A172 (cell line): ENCODE measurements at regions not wholly inside any gene's neighbourhood (a gene's known extent, or its start where the extent isn't known, plus 50 kb on each side); places are given as distances from the start of the nearest gene placed in this dataset.
A peak's percentile ranks its signal among the peaks of the same experiment; 100 is the strongest.

Experiments
- DNase-seq: peaks from one replicate; pipeline ENCODE4 v3.0.0-alpha.2; 2015; ENCODE audit warnings: low spot score

DNA sequence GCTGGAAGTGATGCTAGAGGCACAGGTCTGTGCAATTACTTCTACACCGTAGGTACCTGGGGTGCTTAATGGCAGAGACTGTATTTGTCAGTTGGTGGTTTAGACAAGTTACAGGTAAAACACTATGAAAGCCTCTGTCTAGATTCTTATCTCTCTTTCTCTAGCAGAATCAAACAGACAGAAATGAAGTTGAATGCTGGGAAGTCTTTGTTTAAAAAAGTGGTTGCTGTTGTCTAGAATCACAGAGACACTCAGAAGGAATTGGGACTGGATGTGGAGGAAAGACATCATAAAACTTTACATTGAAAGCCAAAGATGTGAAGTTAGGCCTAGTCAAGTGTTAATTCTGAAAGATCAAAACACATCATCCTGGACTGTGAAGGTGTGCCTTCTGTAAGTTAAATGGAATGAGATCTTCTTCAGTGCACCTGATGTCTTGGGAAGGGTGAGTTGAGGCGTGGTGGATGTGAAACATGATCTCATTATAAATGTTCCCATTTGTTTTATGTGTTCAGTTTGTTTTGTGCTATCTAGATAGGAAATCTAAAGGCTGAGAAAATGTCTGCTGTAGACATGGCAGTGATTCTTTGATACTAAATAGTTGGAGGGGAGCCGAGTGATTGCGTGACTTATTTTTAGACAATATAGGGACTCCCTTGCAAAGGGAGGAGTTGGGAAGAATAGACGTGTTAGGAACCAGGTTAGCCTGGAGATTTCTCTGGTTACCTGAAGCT is 290.2 kb downstream of the SOX4 start:
- DNase-seq: no peak

DNA sequence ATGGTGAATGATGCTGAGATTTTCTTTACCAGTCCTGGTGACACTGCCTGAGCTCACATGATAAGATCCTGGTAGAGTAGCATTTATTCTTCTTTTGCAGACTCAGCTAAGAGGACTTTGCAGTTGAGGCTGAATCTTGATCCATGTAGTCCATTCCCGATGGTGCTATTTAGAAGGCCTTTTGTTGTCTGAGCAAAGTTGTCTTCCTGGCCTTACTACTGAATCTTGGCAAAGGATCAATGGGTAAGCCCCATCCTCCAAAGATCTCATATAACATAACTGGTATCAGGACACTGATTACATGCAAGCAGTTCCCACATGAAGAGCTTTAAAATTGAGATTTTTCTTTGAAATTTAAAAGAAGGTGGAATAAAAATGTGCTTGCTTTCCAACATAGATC is 291.6 kb downstream of the SOX4 start:
- DNase-seq: peak; percentile 21

DNA sequence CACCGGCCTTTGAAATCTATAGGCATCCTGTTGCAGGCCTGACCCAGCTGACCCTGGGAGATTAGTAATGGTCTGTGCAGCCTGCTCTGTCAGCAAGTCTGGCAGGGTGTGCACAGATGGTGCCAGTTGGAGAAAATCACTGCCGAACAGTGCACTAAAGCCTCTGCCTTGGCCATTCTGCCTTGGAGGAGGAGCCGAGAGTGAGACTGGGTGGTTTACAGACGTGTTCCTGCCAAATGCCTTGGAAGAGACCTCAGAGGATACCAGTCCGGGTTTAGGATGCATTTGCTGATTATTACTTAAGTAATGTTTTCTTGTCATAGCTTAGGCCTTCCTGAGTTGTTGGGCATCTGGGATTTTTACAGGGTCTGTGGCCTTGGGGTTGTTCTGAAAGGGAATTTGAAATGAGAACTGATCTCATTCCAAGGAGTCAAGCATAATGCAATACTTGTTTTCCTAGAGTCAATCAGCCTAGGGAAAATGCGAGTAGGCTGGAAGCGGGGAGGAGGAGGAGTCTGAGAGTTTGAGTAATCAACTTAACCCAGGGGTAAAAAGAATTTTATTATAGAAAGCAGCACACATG is 292.1 kb downstream of the SOX4 start:
- peak; percentile 79 for DNase-seq

GRCh38 chr6:21886542-21887151 is 293.1 kb downstream of the SOX4 start:
- DNase-seq: peak; percentile 19

DNA sequence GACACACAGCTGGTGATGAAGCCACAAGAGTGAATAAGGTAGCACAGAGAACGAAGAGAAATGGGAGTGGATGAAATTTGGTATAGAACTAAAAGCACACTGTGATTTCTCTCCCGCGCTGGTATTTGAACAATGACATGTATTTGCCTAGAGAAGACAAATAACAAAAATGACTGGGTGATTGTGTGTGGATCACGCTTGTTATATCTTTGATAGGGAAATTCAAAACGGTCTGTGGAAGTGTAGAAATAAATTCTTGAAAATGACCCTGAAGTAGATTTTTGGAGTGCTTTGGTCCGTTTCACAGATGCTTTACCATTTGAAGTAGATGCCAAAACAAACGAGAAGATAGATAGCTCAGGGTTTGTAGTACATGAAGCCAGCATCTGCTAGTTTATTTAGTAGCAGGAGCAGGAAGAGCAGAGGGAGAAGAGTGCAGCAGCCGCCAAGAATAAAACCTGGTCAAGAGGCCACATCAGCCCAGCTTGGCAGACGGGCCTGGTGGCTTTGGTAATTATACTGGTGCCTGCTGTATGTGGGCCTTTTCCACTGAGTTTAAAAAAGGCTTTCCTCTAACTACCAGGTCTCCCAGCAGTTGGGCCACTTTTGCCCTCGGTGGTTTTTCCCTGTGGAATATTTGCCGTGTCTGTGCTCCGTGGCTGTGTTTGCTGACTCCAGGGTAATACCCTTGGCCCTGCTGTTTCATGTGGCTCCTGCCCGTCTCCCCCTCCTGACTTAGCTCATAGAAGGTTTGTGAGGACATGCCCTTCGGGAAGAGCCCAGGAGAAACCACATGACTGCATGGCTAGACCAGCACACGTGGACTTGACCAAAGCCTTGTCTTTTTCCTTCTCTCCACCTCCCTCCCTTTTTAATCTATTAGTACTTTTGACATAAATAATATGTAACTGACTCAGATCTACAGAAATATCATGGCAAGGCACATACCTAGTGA is 294.0 kb downstream of the SOX4 start:
- DNase-seq: peak; percentile 18

DNA sequence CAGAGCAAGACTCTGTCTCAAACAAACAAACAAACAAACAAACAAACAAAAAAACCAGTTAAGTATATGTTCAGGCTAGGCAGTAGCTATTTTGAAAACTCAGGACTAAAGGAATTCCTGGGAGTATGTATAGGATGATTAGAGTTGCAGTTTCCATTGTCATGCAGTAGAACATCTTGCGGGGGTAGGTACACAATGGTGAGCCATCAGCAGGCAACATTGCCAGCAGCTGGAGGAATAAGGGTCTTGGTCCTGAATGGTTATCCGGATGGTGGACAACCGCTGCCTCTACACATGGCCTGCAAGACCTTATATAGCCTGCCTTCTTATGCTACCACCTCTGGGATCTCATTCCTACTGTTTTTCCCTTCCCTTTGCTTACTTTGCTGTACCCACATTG is 297.5 kb downstream of the SOX4 start:
- DNase-seq: no peak

DNA sequence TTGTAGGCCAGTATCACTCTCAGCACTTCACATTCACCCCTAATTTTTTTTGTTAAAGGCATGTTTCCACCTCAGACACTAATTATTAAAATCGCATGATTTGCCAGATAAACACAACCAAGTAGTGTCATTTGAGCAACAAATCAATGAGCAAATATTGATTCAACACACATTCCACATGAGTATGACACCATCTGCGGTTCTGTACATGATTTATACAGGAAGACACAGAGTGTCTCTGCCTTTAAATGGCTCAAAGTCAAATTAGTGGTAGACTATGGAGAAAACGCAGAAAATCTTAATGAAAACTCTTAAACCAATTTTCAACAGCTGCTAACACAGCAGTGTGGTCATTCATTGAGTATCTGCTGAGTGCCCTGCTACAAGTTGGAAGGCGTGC is 300.2 kb downstream of the SOX4 start:
- no peak for DNase-seq

DNA sequence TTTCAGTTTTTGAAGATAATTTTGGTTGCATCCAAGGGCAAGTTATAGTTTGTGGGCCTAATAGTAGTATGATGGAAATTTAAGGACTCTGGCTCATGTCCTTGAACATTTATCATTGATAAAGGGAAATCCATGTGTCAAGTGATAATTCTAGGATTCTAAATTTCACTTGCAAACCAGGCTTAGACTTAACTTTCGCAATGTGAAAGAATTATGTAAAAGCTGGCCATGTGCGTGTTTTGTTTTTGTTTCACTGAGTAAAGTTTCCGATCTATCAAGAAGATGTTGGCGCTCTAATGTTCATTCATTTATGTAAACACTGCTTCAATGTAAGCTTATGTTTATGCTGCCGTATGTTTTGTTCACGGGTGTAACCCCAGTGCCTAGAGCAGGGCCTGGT is 302.0 kb downstream of the SOX4 start:
- DNase-seq: no peak

- no peak for DNase-seq
Measured at GRCh38 chr6:21898107-21898796, 304.7 kb downstream of the SOX4 start.

DNA sequence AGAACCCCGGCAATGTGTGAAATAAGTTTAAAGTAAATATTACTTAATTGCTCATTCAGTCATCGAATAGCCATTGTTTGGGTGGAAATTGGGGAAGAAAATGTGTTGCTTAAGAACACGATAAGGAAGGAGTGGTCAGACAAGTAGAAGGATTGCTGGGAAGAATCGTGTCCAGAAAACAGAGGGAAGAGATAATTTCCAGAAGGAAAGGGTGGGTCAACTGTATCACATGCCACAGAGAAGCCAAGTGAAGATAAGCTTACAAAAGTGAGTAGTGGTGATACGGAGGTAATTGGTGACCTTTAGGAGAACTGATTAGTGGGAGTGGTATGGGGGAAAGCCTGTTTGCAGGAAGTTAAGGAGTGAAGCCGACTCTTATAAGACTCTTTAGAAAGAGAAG is 306.2 kb downstream of the SOX4 start:
- no peak for DNase-seq

- peak; percentile 68 for DNase-seq
Measured at GRCh38 chr6:21900730-21901129, 307.2 kb downstream of the SOX4 start.

DNA sequence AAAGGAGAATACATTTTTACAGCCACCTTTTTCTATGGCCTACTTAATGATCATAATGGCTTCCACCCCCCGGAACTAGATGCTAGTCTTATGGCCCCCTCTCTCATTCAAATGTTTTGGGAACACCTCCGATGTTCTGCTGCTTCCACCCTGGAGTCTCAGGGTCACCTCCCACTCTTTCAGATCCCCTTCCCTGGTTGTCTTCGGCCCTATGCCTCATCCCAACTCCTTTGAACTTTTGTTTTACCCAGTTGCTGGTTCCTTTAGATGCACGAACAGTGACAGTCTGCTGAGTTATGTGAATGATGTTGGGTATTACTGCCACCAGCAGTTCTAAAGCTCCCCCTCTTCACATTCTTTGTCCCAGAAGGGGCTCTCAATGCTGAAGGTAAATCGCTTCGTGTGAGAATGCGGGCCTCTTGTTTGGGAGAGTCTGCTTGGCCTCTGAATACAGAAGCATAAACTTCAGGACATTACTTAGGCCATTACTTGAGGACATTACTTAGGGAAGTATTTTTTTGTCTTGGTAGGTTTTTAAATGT is 309.1 kb downstream of the SOX4 start:
- no peak for DNase-seq

DNA sequence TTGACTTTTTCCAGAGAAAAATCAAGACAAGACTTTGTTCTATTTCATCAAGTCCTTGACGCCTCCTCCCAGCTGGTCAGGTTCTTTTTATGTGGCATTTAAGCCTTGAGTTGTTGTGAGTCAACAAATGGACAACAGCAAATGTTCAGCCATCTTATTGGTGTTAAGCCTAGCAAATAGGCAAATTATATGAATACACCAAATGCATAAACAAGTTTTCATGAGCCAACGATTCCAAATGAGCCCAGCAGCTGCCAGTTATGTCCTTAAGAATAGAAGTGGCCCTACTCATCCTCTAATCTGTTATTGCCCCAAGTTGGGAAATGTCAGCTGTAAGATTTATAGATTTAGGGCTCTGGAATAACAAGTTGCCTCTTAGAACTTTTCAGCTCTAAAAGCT is 312.0 kb downstream of the SOX4 start:
- DNase-seq: no peak

DNA sequence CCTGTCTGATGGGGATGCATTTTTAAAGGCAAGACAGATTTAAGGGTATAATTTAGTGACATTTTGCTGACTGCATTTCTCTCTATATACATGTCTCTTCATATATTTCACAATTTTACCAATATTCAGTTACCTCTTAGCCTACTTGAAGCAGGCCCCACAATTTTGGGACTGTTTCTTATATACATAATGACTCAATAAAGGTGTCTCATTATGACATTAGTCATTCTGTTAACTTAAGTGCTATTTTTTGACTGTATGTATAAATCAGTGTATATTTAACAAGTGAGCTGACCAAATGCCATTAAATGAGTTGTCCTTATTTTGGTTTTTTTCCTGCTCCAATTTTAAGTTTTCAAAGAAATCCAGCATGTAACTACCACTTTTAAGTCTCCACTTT is 313.3 kb downstream of the SOX4 start:
- DNase-seq: no peak

DNA sequence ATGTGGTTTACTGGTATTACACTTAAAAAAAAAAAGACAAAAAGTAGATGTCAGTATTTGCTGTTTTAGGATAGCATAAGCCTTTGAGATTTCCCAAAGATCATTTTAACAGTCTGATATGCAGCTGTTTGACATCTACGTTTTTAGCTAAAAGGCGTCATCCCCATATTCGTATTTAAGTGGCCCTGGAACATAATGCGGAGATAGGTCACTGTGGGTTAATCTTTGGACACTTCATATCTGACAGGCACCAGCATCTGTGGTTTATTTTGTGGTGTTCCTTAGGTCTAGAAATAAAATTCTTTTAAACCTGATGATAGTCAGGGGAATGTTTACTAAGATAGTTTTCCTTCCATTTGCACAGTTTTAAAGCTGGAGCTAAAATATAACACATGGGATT is 313.7 kb downstream of the SOX4 start:
- no peak for DNase-seq

DNA sequence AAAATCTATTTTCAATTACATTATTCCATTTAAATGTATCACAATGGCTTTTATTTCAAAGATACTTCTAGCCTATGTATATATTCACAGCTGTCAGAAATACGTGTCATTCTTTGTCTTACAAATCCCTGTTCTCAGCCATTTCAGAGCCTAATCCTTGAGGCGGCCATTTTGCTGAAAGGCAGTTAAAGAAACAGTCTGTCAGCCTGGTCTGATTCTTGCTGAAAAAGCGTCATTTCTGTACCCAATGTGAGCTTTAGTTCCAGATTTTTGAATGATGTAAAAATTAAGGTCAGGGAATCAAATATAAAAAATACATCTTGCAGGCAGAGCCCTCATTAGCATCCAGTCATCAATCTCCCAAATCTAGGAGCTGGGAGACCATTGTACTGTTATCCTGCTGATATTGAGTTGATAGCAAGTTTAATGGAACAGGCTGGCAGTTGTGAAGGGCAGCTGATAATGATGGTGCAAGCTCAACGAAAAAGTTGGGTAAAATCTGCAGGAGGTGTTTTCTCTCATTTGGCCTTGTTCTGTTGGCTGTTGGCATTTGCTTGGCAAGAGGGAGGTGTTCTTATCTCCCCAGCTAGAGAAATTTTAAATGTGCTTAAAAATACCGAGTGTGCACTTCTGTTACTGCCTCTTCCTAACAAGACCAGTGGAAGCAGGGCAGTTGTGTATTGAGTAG is 314.8 kb downstream of the SOX4 start:
- DNase-seq: no peak

DNA sequence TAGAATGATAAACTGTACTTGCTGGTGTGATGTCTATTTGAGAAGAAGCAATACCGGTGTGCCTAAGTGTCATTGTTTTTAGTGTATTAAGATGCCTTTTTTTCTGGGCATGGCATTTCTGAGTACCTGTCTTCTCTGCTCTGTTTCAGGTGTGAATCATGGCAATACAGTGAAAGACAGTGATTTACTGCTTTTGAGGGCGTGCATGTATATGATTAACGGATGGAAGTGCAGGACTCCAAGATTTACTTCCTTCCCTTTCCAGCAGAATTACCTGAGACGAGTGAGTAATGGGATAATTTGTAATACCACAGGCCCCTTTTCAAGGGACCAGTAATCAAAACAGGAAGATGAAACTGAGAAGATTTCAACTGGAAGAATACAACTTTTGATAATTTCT is 315.8 kb downstream of the SOX4 start:
- DNase-seq: no peak

GRCh38 chr6:21911208-21911607 is 317.7 kb downstream of the SOX4 start:
- no peak for DNase-seq

- no peak for DNase-seq
Measured at GRCh38 chr6:21912151-21912832, 318.7 kb downstream of the SOX4 start.
